ENCODE measurements at regions not wholly inside any gene's neighbourhood (a gene's known extent, or its start where the extent isn't known, plus 50 kb on each side); places are given as distances from the start of the nearest gene placed in this dataset.

DNA sequence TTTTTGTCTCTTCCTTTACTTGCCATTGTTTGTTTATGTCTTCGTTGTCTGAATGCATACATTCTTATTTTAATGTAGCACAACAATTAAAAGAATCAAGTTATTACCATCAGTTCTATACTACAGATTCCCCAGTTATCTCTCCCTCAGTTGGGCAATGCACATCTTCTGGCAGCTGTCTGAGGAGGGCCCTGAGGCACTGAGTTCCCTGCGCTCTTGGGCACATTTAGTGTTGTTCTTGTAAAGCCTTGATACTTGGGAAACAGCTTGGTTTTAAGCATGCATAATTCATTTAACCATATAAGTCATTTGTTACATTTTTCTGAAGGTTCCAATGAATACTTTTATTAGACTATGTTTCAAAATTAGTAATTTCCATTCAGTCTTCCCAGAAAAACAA is 117.9 kb downstream of the C6orf118 start:
- Mint-ChIP-seq H3K36me3 (ENCODE audit: insufficient read depth, unreplicated experiment) (no peaks in the 10 kb centered on the region), H3K27ac (ENCODE audit: unreplicated experiment) (no peak overlapping the region), H3K4me1 (ENCODE audit: low read depth, unreplicated experiment) (no peaks in the 10 kb centered on the region), H3K4me3 (ENCODE audit: unreplicated experiment) (no peak overlapping the region), H3K27me3 (ENCODE audit: insufficient read depth, unreplicated experiment) (no peaks in the 10 kb centered on the region), H3K9me3 (ENCODE audit: unreplicated experiment) (peaks cover 14% of the 10 kb centered on the region)
- Histone ChIP-seq H3K4me3 (ENCODE audit: low read depth, low read length) (no peak overlapping the region), H3K27me3 (replicated peaks; ENCODE audit: control insufficient read depth, insufficient read depth, low read length) (no peaks in the 10 kb centered on the region), H3K4me1 (no peaks in the 10 kb centered on the region), H3K9me3 (no peaks in the 10 kb centered on the region), H3K36me3 (ENCODE audit: control insufficient read depth, insufficient read depth, low read length) (no peaks in the 10 kb centered on the region)
- DNase-seq, result no peak
- CTCF ChIA-PET, result no interaction called here
- TF ChIP-seq, protein P1, sequence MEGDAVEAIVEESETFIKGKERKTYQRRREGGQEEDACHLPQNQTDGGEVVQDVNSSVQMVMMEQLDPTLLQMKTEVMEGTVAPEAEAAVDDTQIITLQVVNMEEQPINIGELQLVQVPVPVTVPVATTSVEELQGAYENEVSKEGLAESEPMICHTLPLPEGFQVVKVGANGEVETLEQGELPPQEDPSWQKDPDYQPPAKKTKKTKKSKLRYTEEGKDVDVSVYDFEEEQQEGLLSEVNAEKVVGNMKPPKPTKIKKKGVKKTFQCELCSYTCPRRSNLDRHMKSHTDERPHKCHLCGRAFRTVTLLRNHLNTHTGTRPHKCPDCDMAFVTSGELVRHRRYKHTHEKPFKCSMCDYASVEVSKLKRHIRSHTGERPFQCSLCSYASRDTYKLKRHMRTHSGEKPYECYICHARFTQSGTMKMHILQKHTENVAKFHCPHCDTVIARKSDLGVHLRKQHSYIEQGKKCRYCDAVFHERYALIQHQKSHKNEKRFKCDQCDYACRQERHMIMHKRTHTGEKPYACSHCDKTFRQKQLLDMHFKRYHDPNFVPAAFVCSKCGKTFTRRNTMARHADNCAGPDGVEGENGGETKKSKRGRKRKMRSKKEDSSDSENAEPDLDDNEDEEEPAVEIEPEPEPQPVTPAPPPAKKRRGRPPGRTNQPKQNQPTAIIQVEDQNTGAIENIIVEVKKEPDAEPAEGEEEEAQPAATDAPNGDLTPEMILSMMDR (IDR thresholded peaks at IDR 0.05; ENCODE audit: insufficient read depth in 1 of 2, low read depth in 1 of 2, low read length in 1 of 2, severe bottlenecking in 1 of 2, unreplicated experiment in 1 of 2), result no peak
- intact Hi-C loops (cut with micrococcal nuclease; ENCODE audit: unreplicated experiment), result no loop called here
- POLR2A ChIA-PET, result no interaction called here
- no TSS peak for BruUV-seq (replicated peaks)

DNA sequence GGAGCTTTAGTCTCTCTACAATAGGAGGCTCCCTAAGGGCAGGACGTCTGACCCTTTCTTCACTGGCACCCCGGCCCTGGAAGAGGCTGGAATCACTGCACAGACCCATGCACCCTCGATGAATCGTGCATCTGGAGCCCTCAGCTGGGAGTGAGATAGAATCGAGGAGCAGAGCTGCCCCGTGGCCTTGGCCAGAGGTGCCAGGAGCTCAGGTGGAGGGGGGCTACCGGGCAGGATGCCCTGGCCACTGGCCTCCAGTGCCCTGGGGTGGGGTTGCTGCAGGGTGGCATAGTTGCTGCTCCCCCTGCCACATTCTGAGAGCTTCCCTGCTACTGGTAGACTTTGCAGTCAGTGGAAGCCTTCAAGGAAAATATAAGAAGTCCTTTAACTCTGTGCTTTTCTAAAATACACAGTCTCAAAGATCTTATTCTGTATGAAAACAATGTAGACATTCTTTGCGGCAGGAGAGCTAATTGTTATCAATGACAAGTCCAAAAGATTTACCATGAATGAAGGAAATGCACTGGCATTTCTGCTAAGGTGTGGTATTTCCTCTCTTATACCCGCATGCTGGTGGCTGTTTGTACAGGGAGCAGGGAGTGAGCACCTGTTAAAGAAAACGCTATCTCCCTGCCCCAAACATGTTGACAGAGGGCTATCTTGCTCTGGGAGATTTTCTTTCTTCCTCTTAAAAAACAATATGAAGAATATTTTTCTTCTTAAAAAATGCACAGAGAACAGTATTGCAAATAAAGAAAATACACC is 122.8 kb downstream of the C6orf118 start:
- no TSS peak for BruUV-seq (replicated peaks)
- Mint-ChIP-seq H3K27me3 (ENCODE audit: insufficient read depth, unreplicated experiment) (no peaks in the 10 kb centered on the region), H3K4me1 (ENCODE audit: low read depth, unreplicated experiment) (no peaks in the 10 kb centered on the region), H3K4me3 (ENCODE audit: unreplicated experiment) (no peak overlapping the region), H3K9me3 (ENCODE audit: unreplicated experiment) (peaks cover 13% of the 10 kb centered on the region), H3K27ac (ENCODE audit: unreplicated experiment) (no peak overlapping the region), H3K36me3 (ENCODE audit: insufficient read depth, unreplicated experiment) (no peaks in the 10 kb centered on the region)
- CTCF ChIA-PET, result no interaction called here
- intact Hi-C loops (cut with micrococcal nuclease; ENCODE audit: unreplicated experiment), result no loop called here
- Histone ChIP-seq H3K36me3 (ENCODE audit: control insufficient read depth, insufficient read depth, low read length) (no peaks in the 10 kb centered on the region), H3K4me3 (ENCODE audit: low read depth, low read length) (no peak overlapping the region), H3K4me1 (no peaks in the 10 kb centered on the region), H3K9me3 (no peaks in the 10 kb centered on the region), H3K27me3 (replicated peaks; ENCODE audit: control insufficient read depth, insufficient read depth, low read length) (no peaks in the 10 kb centered on the region)
- POLR2A ChIA-PET, result no interaction called here
- TF ChIP-seq, protein P1 (IDR thresholded peaks at IDR 0.05; ENCODE audit: insufficient read depth in 1 of 2, low read depth in 1 of 2, low read length in 1 of 2, severe bottlenecking in 1 of 2, unreplicated experiment in 1 of 2), result no peak
- no peak for DNase-seq

DNA sequence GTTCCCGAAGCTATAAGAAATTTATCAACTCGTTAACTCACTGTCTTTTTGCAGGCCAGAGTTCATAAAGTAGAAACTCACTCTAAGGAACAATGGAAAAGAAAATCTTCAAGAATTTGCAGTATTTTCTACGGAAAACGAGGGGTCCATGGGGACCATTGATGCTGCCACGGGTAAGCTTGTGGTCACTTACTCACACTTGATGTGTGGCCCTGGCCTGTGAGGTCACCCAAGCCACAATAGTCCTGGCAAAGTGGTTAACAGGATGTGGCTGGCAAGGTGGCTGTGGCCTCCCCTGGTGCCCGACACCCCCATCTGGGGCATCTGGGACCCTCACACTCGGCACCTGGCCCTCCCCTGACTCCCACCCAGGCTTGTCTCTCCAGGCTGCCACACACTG is 123.4 kb downstream of the C6orf118 start:
- H3K27ac Mint-ChIP-seq (ENCODE audit: unreplicated experiment), result no peak overlapping the region
- no peaks in the 10 kb centered on the region for H3K27me3 ChIP-seq (replicated peaks; ENCODE audit: control insufficient read depth, insufficient read depth, low read length)
- ChIA-PET CTCF (no interaction called here), POLR2A (no interaction called here)
- intact Hi-C loops (cut with micrococcal nuclease; ENCODE audit: unreplicated experiment), result no loop called here
- no peaks in the 10 kb centered on the region for H3K36me3 ChIP-seq (ENCODE audit: control insufficient read depth, insufficient read depth, low read length)
- H3K36me3 Mint-ChIP-seq (ENCODE audit: insufficient read depth, unreplicated experiment), result no peaks in the 10 kb centered on the region
- H3K4me3 ChIP-seq (ENCODE audit: low read depth, low read length), result no peak overlapping the region
- peaks cover 7% of the 10 kb centered on the region for H3K9me3 Mint-ChIP-seq (ENCODE audit: unreplicated experiment)
- BruUV-seq (replicated peaks), result no TSS peak
- TF ChIP-seq, protein P1 (IDR thresholded peaks at IDR 0.05; ENCODE audit: insufficient read depth in 1 of 2, low read depth in 1 of 2, low read length in 1 of 2, severe bottlenecking in 1 of 2, unreplicated experiment in 1 of 2), result no peak
- no peaks in the 10 kb centered on the region for H3K27me3 Mint-ChIP-seq (ENCODE audit: insufficient read depth, unreplicated experiment)
- no peaks in the 10 kb centered on the region for H3K9me3 ChIP-seq
- no peak overlapping the region for H3K4me3 Mint-ChIP-seq (ENCODE audit: unreplicated experiment)
- no peaks in the 10 kb centered on the region for H3K4me1 ChIP-seq
- no peaks in the 10 kb centered on the region for H3K4me1 Mint-ChIP-seq (ENCODE audit: low read depth, unreplicated experiment)
- DNase-seq, result no peak

Measured in Caco-2 (cell line).